Activated CD8-positive, alpha-beta T cell treated with anti-CD3 and anti-CD28 coated beads, Interleukin-2, amount 10 ng/mL, durations not matched to agents 7 days and 5 days (primary cell): ENCODE measurements at regions not wholly inside any gene's neighbourhood (a gene's known extent, or its start where the extent isn't known, plus 50 kb on each side); places are given as distances from the start of the nearest gene placed in this dataset.

Experiments used
- ATAC-seq: fragments of 150-1000 bp; cut with Tn5 transposase; one replicate; pipeline ENCODE4 v1.10.0; 2021; ENCODE audit warnings: moderate library complexity
- CTCF ChIA-PET: fragments of 350-600 bp; sonication (Branson Sonifier 250); formaldehyde crosslinking; loops from one replicate; lab custom pipeline; 2021; ENCODE audit warnings: antibody characterized with exemption; lab: Charles Lee
- POLR2A ChIA-PET: fragments of 350-600 bp; sonication (Branson Sonifier 250); formaldehyde crosslinking; loops from one replicate; lab custom pipeline; 2021; ENCODE audit warnings: antibody characterized with exemption; lab: Charles Lee
- DNase-seq: peaks from one replicate; pipeline ENCODE4 v3.0.0-alpha.2; 2020
- H3K27ac Mint-ChIP-seq: one replicate; pipeline ENCODE4 v1.8.0; 2021; ENCODE audit warnings: mild to moderate bottlenecking, mixed read lengths
- H3K27me3 Mint-ChIP-seq: one replicate; pipeline ENCODE4 v1.8.0; 2021; ENCODE audit warnings: low read depth, mixed read lengths
- H3K36me3 Mint-ChIP-seq: one replicate; pipeline ENCODE4 v1.8.0; 2021; ENCODE audit warnings: low read depth, mixed read lengths
- H3K4me1 Mint-ChIP-seq: one replicate; pipeline ENCODE4 v1.8.0; 2021; ENCODE audit warnings: low read depth, mixed read lengths
- H3K4me3 Mint-ChIP-seq: one replicate; pipeline ENCODE4 v1.8.0; 2021; ENCODE audit warnings: mild to moderate bottlenecking, mixed read lengths
- H3K9me3 Mint-ChIP-seq: one replicate; pipeline ENCODE4 v1.8.0; 2022; ENCODE audit warnings: mixed read lengths; ENCODE audit not compliant: insufficient read depth

GRCh38 chr3:132225664-132226063 is 91.5 kb upstream of the ACP3 start:
- Mint-ChIP-seq H3K27me3 (no peaks in the 10 kb centered on the region), H3K4me1 (no peaks in the 10 kb centered on the region), H3K27ac (no peak overlapping the region), H3K4me3 (no peak overlapping the region), H3K9me3 (no peaks in the 10 kb centered on the region), H3K36me3 (no peaks in the 10 kb centered on the region)
- DNase-seq = no peak
- CTCF ChIA-PET = no interaction called here
- ATAC-seq = no peak
- POLR2A ChIA-PET = no interaction called here

- ChIA-PET POLR2A (no interaction called here), CTCF (no interaction called here)
- H3K4me1 Mint-ChIP-seq = no peaks in the 10 kb centered on the region
- no peak overlapping the region for H3K4me3 Mint-ChIP-seq
- H3K36me3 Mint-ChIP-seq = no peaks in the 10 kb centered on the region
- H3K27ac Mint-ChIP-seq = no peak overlapping the region
- no peaks in the 10 kb centered on the region for H3K9me3 Mint-ChIP-seq
- H3K27me3 Mint-ChIP-seq = peaks cover 2% of the 10 kb centered on the region
- ATAC-seq (no peak), DNase-seq (no peak)
These were observed 88.3 kb upstream of the ACP3 start for GRCh38 chr3:132228923-132229322.

DNA sequence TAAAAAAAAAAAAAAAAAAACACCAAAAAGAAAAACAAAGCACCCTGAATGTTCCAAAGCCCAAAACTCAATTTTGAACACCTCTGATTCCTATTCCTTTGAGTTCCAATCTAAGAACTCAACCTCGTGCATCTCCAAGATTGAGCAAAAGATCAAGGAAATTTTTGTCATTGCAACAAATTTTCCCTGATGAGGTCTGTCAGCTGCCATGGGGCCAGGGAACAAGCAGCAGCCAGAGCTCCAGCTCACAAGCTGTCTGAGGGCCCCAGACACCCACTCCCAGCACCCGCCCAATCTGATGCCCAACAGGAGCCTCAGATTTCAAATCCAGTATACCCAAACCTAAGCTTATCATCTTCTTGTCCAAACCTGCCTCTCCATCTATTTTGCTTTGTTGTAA is 87.6 kb upstream of the ACP3 start:
- peaks cover 2% of the 10 kb centered on the region for H3K27me3 Mint-ChIP-seq
- H3K4me1 Mint-ChIP-seq = no peaks in the 10 kb centered on the region
- H3K9me3 Mint-ChIP-seq = no peaks in the 10 kb centered on the region
- POLR2A ChIA-PET = interaction anchor here (0.5 kb wide), 1 partner anchor 54 kb away, joined by 3 read pairs; no protein-coding TSS in a partner anchor
- no peaks in the 10 kb centered on the region for H3K36me3 Mint-ChIP-seq
- no peak for ATAC-seq
- CTCF ChIA-PET = no interaction called here
- H3K27ac Mint-ChIP-seq = no peak overlapping the region
- no peak for DNase-seq
- no peak overlapping the region for H3K4me3 Mint-ChIP-seq

DNA sequence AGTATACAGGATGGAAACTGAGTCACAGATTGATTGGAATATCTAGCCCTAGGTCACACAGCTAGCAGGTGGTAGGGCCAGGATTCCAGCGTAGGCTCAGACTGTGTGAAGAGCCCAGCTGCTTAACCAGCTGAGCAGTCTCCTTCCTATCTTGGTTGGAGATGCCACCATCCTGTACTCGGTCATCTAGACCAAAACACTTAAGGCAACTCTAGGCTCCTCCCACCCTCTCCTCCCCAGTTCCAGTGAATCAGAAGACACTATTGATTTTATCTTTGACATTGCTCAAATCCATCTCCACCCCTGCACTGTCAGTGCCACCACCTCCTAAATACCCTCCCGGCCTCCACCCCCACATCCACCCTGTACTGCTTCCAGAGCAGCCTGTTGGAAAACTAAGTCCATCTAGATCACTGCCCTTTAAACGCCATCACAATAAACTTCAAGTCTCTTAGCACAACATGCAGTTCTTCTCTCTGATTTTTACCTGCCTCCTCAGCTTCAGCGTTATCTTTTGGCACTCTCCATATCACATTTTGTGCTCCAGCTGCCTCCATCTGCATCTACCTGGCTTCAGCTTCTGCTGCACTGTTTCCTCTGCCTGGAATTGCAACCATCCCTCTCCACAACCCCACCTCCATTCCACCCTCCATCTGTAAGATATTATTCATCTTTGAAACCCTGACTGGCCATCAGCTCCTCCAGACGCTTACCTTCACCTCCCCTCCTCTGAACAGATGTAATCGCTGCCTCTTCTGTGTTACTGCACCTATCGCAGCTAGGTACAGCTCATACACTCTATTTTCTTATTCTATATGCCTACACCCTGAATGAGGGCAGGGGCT is 86.8 kb upstream of the ACP3 start:
- POLR2A ChIA-PET = interaction anchor here (0.5 kb wide), 1 partner anchor 53 kb away, joined by 3 read pairs; no protein-coding TSS in a partner anchor
- CTCF ChIA-PET = no interaction called here
- ATAC-seq = no peak

GRCh38 chr3:132231633-132232032 is 85.6 kb upstream of the ACP3 start:
- ChIA-PET POLR2A (no interaction called here), CTCF (no interaction called here)
- H3K9me3 Mint-ChIP-seq = no peaks in the 10 kb centered on the region
- DNase-seq = no peak
- no peaks in the 10 kb centered on the region for H3K36me3 Mint-ChIP-seq
- no peak overlapping the region for H3K4me3 Mint-ChIP-seq
- no peak overlapping the region for H3K27ac Mint-ChIP-seq
- ATAC-seq = no peak
- H3K4me1 Mint-ChIP-seq = no peaks in the 10 kb centered on the region
- peaks cover 2% of the 10 kb centered on the region for H3K27me3 Mint-ChIP-seq

More for the DNA sequence above, 86.8 kb upstream of the ACP3 start:
- H3K36me3 Mint-ChIP-seq = no peaks in the 10 kb centered on the region
- DNase-seq = no peak
- H3K9me3 Mint-ChIP-seq = no peaks in the 10 kb centered on the region
- H3K4me1 Mint-ChIP-seq = no peaks in the 10 kb centered on the region
- peaks cover 2% of the 10 kb centered on the region for H3K27me3 Mint-ChIP-seq
- H3K4me3 Mint-ChIP-seq = no peak overlapping the region
- no peak overlapping the region for H3K27ac Mint-ChIP-seq

DNA sequence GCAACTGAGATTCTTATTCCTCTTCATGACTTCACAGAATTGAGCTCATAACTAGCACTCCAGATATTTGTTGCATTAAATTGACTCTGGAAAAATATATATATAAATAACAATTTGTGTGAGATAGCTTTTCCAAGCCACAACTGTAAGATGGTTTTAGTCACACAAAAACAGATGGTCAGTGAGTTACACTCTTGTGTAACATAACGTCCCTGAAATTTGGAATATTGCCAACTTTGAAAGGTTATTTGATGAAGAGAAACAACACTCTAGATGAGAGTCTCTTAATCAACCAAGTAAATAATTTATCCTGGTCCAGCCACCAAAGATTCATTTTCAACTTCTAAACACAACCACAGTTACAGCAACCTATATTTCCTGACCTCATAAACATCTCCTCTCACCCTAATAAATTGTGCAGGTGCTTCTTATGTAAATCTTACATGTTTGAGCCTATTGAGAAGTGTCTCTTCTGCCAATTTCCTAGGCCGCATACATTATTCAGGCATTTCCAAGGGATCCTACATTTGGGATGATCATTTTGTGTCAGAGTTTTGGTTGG is 84.9 kb upstream of the ACP3 start:
- no peaks in the 10 kb centered on the region for H3K36me3 Mint-ChIP-seq
- H3K27ac Mint-ChIP-seq = no peak overlapping the region
- peaks cover 2% of the 10 kb centered on the region for H3K27me3 Mint-ChIP-seq
- no peaks in the 10 kb centered on the region for H3K4me1 Mint-ChIP-seq
- ATAC-seq = no peak
- CTCF ChIA-PET = interaction anchor here (1.4 kb wide), 1 partner anchor 111 kb away, joined by 3 read pairs; no protein-coding TSS in a partner anchor
- H3K9me3 Mint-ChIP-seq = no peaks in the 10 kb centered on the region
- no peak for DNase-seq
- H3K4me3 Mint-ChIP-seq = no peak overlapping the region
- POLR2A ChIA-PET = no interaction called here

GRCh38 chr3:132236701-132237651 is 80.2 kb upstream of the ACP3 start:
- ChIA-PET CTCF (no interaction called here), POLR2A (no interaction called here)
- Mint-ChIP-seq H3K27me3 (peaks cover 4% of the 10 kb centered on the region), H3K27ac (no peak overlapping the region), H3K4me1 (no peaks in the 10 kb centered on the region), H3K9me3 (no peaks in the 10 kb centered on the region), H3K36me3 (no peaks in the 10 kb centered on the region), H3K4me3 (no peak overlapping the region)
- no peak for DNase-seq
- ATAC-seq = no peak

- H3K27ac Mint-ChIP-seq = no peak overlapping the region
- no peak overlapping the region for H3K4me3 Mint-ChIP-seq
- no peaks in the 10 kb centered on the region for H3K4me1 Mint-ChIP-seq
- H3K27me3 Mint-ChIP-seq = peaks cover 4% of the 10 kb centered on the region
- ChIA-PET CTCF (no interaction called here), POLR2A (no interaction called here)
- no peaks in the 10 kb centered on the region for H3K9me3 Mint-ChIP-seq
- DNase-seq (no peak), ATAC-seq (no peak)
- H3K36me3 Mint-ChIP-seq = no peaks in the 10 kb centered on the region
These were observed 79.6 kb upstream of the ACP3 start for GRCh38 chr3:132237652-132238032.

DNA sequence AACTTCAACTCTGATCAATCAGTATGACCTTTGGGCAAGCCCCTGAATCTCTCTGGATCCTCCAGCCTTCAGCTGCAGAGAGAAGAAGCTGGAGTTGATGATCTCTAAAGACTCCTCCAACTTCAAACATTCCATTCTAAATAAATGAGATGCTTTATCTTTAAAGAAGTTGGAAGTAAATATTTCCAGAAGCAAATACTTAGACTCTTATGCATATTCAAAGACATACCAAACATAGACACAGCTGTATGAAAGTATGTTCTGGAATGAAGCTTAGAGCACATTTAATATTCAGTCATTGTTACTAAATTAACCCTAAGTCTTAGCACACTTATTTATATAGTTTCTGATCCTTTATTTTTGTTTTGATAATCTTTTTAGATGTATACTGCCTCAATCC is 77.6 kb upstream of the ACP3 start:
- Mint-ChIP-seq H3K27ac (no peak overlapping the region), H3K4me3 (no peak overlapping the region), H3K36me3 (no peaks in the 10 kb centered on the region), H3K4me1 (no peaks in the 10 kb centered on the region), H3K9me3 (no peaks in the 10 kb centered on the region), H3K27me3 (peaks cover 6% of the 10 kb centered on the region)
- no peak for ATAC-seq
- no peak for DNase-seq
- ChIA-PET POLR2A (no interaction called here), CTCF (no interaction called here)

DNA sequence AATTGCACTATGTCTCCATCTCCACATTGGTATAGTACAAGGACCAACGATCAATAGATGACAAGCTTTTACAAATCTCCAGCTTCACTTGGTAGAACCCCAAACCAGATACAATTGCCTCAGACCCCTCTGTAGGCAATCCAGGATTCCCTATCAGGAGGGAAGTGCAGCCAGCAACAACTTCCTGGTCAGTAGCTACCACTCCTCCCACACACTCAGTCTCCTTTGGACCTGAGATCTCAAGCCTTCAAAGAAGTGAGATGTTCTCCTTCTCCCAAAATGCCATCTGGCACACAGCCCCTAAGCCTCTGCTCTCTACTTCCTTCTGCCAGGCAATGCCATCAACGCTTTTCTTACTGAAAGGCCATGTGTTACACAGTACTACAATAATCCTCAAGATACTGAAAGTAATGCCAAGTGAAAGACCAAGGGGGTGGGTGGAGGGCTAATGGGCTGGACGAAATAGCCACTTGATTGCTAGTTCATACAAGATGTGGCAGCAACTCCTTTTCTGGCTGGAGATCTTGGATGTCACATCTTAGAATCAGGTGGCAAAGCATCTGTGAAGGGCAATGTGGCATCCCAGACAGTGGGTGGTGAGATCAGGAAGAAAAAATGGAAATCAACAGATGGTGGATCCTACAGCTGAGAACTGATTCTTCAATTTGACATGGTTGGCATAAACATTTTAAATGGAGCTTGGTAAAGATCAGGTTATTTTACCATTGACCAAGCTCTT is 75.3 kb upstream of the ACP3 start:
- Mint-ChIP-seq H3K4me1 (no peaks in the 10 kb centered on the region), H3K9me3 (no peaks in the 10 kb centered on the region), H3K4me3 (no peak overlapping the region), H3K27ac (no peak overlapping the region), H3K36me3 (no peaks in the 10 kb centered on the region), H3K27me3 (peaks cover 12% of the 10 kb centered on the region)
- no peak for DNase-seq
- ChIA-PET CTCF (interaction anchor here (2.1 kb wide), 1 partner anchor 101 kb away, joined by 6 read pairs; no protein-coding TSS in a partner anchor), POLR2A (no interaction called here)
- ATAC-seq = no peak

DNA sequence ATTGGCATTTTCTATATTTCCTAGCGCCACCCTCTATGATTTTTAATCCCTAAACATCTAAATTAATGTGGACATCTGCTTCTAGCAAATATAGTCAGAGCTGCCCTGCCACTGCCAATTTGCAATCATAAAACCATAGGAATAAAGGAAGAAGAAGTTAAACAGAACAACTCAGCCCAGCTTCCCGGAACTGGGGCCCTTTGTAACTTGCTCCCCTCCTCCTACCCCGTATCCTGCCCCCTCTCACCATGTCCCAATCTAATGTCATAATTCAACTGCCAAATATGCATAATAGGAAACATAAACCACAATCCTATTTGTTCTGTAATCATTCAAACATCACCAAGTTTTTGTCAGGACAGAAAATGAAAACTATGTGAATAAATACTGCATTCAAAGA is 74.4 kb upstream of the ACP3 start:
- Mint-ChIP-seq H3K9me3 (no peaks in the 10 kb centered on the region), H3K27me3 (peaks cover 17% of the 10 kb centered on the region), H3K4me3 (no peak overlapping the region), H3K4me1 (no peaks in the 10 kb centered on the region), H3K36me3 (no peaks in the 10 kb centered on the region), H3K27ac (no peak overlapping the region)
- ATAC-seq (no peak), DNase-seq (no peak)
- ChIA-PET CTCF (interaction anchor here (2.1 kb wide), 1 partner anchor 100 kb away, joined by 6 read pairs; no protein-coding TSS in a partner anchor), POLR2A (no interaction called here)
